ENCODE measurements at regions not wholly inside any gene's neighbourhood (a gene's known extent, or its start where the extent isn't known, plus 50 kb on each side); places are given as distances from the start of the nearest gene placed in this dataset.

GRCh38 chr10:83367036-83367435 is 772.3 kb upstream of the GHITM start:
- TF ChIP-seq CTCF (IDR thresholded peaks at IDR 0.05; ENCODE audit: low read length) (no peak), EZH2 (IDR thresholded peaks at IDR 0.05; ENCODE audit: borderline replicate concordance, low read length) (no peak)

All from OCI-LY1 (cell line).